Astrocyte (in vitro differentiated cells and primary cell): ENCODE measurements at regions not wholly inside any gene's neighbourhood (a gene's known extent, or its start where the extent isn't known, plus 50 kb on each side); places are given as distances from the start of the nearest gene placed in this dataset.

ENCODE experiments used
- DNase-seq: peaks from one replicate; pipeline ENCODE4 v3.0.0-alpha.2; 2010; ENCODE audit warnings: low read depth
- FAIRE-seq: peaks from 2 replicates; lab custom pipeline; 2011; peaks lifted over from hg19 to GRCh38; lab: Jason Lieb, UNC
- H2AFZ ChIP-seq: 2 replicates; pipeline ENCODE4 v1.6.0; 2012; ENCODE audit warnings: low read depth, low read length, inconsistent platforms
- H3K27ac ChIP-seq: 2 replicates; pipeline ENCODE4 v1.5.1; 2011; ENCODE audit warnings: low read depth, low read length, inconsistent platforms
- H3K27me3 ChIP-seq: 2 replicates; pipeline ENCODE4 v1.6.0; 2011; ENCODE audit warnings: low read length, inconsistent platforms; ENCODE audit not compliant: insufficient read depth
- H3K36me3 ChIP-seq: 2 replicates; pipeline ENCODE4 v1.5.1; 2011; ENCODE audit warnings: low read length, inconsistent platforms; ENCODE audit not compliant: insufficient read depth
- H3K4me1 ChIP-seq: 2 replicates; pipeline ENCODE4 v1.5.1; 2011; ENCODE audit warnings: low read length, inconsistent platforms; ENCODE audit not compliant: insufficient read depth
- H3K4me2 ChIP-seq: 2 replicates; pipeline ENCODE4 v1.6.0; 2012; ENCODE audit warnings: low read length, inconsistent platforms
- H3K4me3 ChIP-seq: 2 replicates; pipeline ENCODE4 v1.5.1; 2011; ENCODE audit warnings: low read depth, mild to moderate bottlenecking, low read length, inconsistent platforms; ENCODE audit not compliant: insufficient read depth
- H3K79me2 ChIP-seq: 2 replicates; pipeline ENCODE4 v1.6.0; 2012; ENCODE audit warnings: mild to moderate bottlenecking, low read length, inconsistent platforms; ENCODE audit not compliant: insufficient read depth
- H3K9ac ChIP-seq: 2 replicates; pipeline ENCODE4 v1.6.0; 2012; ENCODE audit warnings: mild to moderate bottlenecking, low read length, inconsistent platforms
- H3K9me3 ChIP-seq: 2 replicates; pipeline ENCODE4 v1.5.1; 2012; ENCODE audit warnings: low read depth, mild to moderate bottlenecking, low read length, inconsistent platforms; ENCODE audit not compliant: insufficient read depth
- H4K20me1 ChIP-seq: 2 replicates; pipeline ENCODE4 v1.6.0; 2012; ENCODE audit warnings: low read length, inconsistent platforms; ENCODE audit not compliant: insufficient read depth
- H3K27ac Mint-ChIP-seq: one replicate; pipeline ENCODE4 v1.8.0; 2021; ENCODE audit warnings: mild to moderate bottlenecking, mixed read lengths; ENCODE audit not compliant: unreplicated experiment
- H3K27me3 Mint-ChIP-seq: one replicate; pipeline ENCODE4 v1.8.0; 2021; ENCODE audit warnings: low read depth, mixed read lengths; ENCODE audit not compliant: unreplicated experiment
- H3K36me3 Mint-ChIP-seq: one replicate; pipeline ENCODE4 v1.8.0; 2021; ENCODE audit warnings: low read depth, mixed read lengths; ENCODE audit not compliant: unreplicated experiment
- H3K4me1 Mint-ChIP-seq: one replicate; pipeline ENCODE4 v1.8.0; 2021; ENCODE audit warnings: low read depth, mixed read lengths; ENCODE audit not compliant: unreplicated experiment
- H3K4me3 Mint-ChIP-seq: one replicate; pipeline ENCODE4 v1.8.0; 2021; ENCODE audit warnings: mild to moderate bottlenecking, moderate library complexity, mixed read lengths; ENCODE audit not compliant: unreplicated experiment
- H3K9me3 Mint-ChIP-seq: one replicate; pipeline ENCODE4 v1.8.0; 2021; ENCODE audit warnings: mild to moderate bottlenecking, mixed read lengths; ENCODE audit not compliant: unreplicated experiment
- CTCF ChIP-seq: IDR thresholded peaks from 2 replicates; pipeline ENCODE4 v1.5.1; 2011; ENCODE audit warnings: low read depth, mild to moderate bottlenecking, inconsistent platforms, low read length, moderate library complexity; ENCODE audit not compliant: insufficient read depth
- EZH2 ChIP-seq: IDR thresholded peaks from 2 replicates; pipeline ENCODE4 v1.6.1; 2012; ENCODE audit warnings: mild to moderate bottlenecking, low read length, inconsistent platforms; ENCODE audit not compliant: insufficient read depth

- Mint-ChIP-seq H3K27me3 (no peaks in the 10 kb centered on the region), H3K4me1 (peaks cover 1% of the 10 kb centered on the region), H3K27ac (no peak overlapping the region), H3K36me3 (peaks cover 13% of the 10 kb centered on the region), H3K9me3 (no peaks in the 10 kb centered on the region), H3K4me3 (no peak overlapping the region)
- peaks cover 15% of the 10 kb centered on the region for H4K20me1 ChIP-seq
- DNase-seq (no peak), FAIRE-seq (no peak)
- no peaks in the 10 kb centered on the region for H3K27me3 ChIP-seq
- H3K27ac ChIP-seq = no peak overlapping the region
- no peak overlapping the region for H3K4me2 ChIP-seq
- TF ChIP-seq CTCF = no peak
- no peak for TF ChIP-seq EZH2
- no peaks in the 10 kb centered on the region for H3K4me1 ChIP-seq
- no peaks in the 10 kb centered on the region for H3K79me2 ChIP-seq
- no peaks in the 10 kb centered on the region for H3K9me3 ChIP-seq
- no peak overlapping the region for H2AFZ ChIP-seq
- H3K9ac ChIP-seq = no peak overlapping the region
- H3K36me3 ChIP-seq = no peaks in the 10 kb centered on the region
- no peak overlapping the region for H3K4me3 ChIP-seq
These were observed 95.2 kb upstream of the TIAM2 start for GRCh38 chr6:154899824-154900463.

DNA sequence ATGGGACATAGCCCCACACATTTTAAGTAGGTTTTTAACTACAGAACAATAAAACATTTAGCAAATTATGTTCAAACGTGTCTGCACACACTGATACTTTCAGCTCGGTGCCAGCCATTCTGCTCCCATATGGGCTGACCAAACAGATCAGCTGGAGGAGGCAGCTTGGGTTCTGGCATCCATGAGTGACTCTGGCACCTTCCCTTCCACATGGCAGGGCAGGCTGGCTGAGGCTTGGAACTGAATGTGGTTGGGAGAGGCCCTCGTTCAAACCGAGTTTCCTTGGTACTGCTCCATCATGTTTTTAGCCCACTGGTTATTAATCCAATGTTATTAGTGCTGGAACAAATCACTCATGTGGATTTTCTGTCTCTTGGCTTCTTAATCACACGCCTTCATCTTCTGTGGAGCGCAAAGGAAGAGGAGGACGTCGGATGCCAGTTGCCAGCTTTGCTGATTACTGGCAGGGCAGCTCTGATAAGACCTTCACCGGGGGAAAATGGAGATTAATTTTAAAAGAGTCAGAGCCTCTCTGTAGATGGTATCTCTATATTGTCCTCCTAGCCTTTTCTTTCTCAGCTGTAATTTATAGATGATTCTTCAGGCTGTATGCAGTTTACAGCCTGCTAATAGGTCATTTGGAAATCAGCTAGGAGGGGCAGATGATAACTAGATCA lies 93.1 kb upstream of the TIAM2 start:
- H2AFZ ChIP-seq = no peak overlapping the region
- no peaks in the 10 kb centered on the region for H3K79me2 ChIP-seq
- H3K9ac ChIP-seq = no peak overlapping the region
- H3K27me3 Mint-ChIP-seq = no peaks in the 10 kb centered on the region
- DNase-seq (no peak), FAIRE-seq (no peak)
- TF ChIP-seq EZH2 (no peak), CTCF (no peak)
- H3K27me3 ChIP-seq = no peaks in the 10 kb centered on the region
- H3K9me3 ChIP-seq = no peaks in the 10 kb centered on the region
- no peaks in the 10 kb centered on the region for H3K4me1 Mint-ChIP-seq
- no peak overlapping the region for H3K4me3 ChIP-seq
- H3K4me1 ChIP-seq = no peaks in the 10 kb centered on the region
- no peak overlapping the region for H3K27ac ChIP-seq
- no peak overlapping the region for H3K27ac Mint-ChIP-seq
- no peak overlapping the region for H3K4me3 Mint-ChIP-seq
- peaks cover 8% of the 10 kb centered on the region for H3K36me3 Mint-ChIP-seq
- H3K36me3 ChIP-seq = no peaks in the 10 kb centered on the region
- no peak overlapping the region for H3K4me2 ChIP-seq
- H4K20me1 ChIP-seq = peaks cover 6% of the 10 kb centered on the region
- no peaks in the 10 kb centered on the region for H3K9me3 Mint-ChIP-seq

DNA sequence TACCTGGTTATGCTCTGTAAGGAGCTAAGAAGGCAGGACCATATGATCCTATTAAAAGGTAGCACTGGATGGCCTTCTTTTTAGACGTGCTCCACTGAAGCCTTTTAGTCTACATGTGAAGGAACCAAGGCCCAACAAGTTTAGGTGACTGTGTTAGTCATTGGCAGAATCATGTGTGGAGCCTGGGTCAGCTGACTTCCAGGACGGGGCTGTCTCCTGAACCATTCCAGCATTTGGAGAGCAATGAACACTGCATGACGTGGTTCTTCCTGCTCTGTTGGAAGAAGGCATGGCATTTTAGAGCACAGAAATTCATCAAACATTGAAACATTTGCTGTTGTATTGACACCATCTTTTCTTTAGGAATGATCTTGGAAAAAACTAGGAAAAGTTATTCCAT lies 87.8 kb upstream of the TIAM2 start:
- no peak overlapping the region for H3K9ac ChIP-seq
- no peak overlapping the region for H3K27ac ChIP-seq
- peaks cover 11% of the 10 kb centered on the region for H3K4me1 ChIP-seq
- Mint-ChIP-seq H3K27me3 (no peaks in the 10 kb centered on the region), H3K4me3 (no peak overlapping the region), H3K4me1 (peaks cover 6% of the 10 kb centered on the region), H3K9me3 (no peaks in the 10 kb centered on the region), H3K27ac (no peak overlapping the region), H3K36me3 (peaks cover 3% of the 10 kb centered on the region)
- no peaks in the 10 kb centered on the region for H3K79me2 ChIP-seq
- TF ChIP-seq CTCF (no peak), EZH2 (no peak)
- no peak overlapping the region for H2AFZ ChIP-seq
- H3K27me3 ChIP-seq = no peaks in the 10 kb centered on the region
- no peaks in the 10 kb centered on the region for H3K36me3 ChIP-seq
- no peak overlapping the region for H3K4me2 ChIP-seq
- DNase-seq = peak; percentile 47
- peaks cover 4% of the 10 kb centered on the region for H4K20me1 ChIP-seq
- H3K4me3 ChIP-seq = no peak overlapping the region
- FAIRE-seq = no peak
- no peaks in the 10 kb centered on the region for H3K9me3 ChIP-seq
